Ishikawa (cell line): ENCODE measurements at regions not wholly inside any gene's neighbourhood (a gene's known extent, or its start where the extent isn't known, plus 50 kb on each side); places are given as distances from the start of the nearest gene placed in this dataset.

Source experiments
- CEBPB ChIP-seq: IDR thresholded peaks from 2 replicates; pipeline ENCODE4 v1.6.1; 2012
- CREB1 ChIP-seq: IDR thresholded peaks from 2 replicates; pipeline ENCODE4 v1.6.1; 2012; ENCODE audit warnings: low read depth
- EGR1 ChIP-seq: IDR thresholded peaks from 2 replicates; pipeline ENCODE4 v1.6.1; 2012
- EP300 ChIP-seq: IDR thresholded peaks from 2 replicates; pipeline ENCODE4 v1.6.1; 2012; ENCODE audit warnings: borderline replicate concordance
- FOXM1 ChIP-seq: IDR thresholded peaks from 2 replicates; pipeline ENCODE4 v1.6.1; 2012; ENCODE audit warnings: low read depth, borderline replicate concordance
- NFIC ChIP-seq: IDR thresholded peaks from 2 replicates; pipeline ENCODE4 v1.6.1; 2012
- RAD21 ChIP-seq: IDR thresholded peaks from 2 replicates; pipeline ENCODE4 v1.6.1; 2012; ENCODE audit warnings: low read depth
- TAF1 ChIP-seq: IDR thresholded peaks from 2 replicates; pipeline ENCODE4 v1.6.1; 2012; ENCODE audit warnings: low read depth, mild to moderate bottlenecking
- TCF12 ChIP-seq: IDR thresholded peaks from 2 replicates; pipeline ENCODE4 v1.6.1; 2012; ENCODE audit warnings: low read depth
- TEAD4 ChIP-seq: IDR thresholded peaks from 2 replicates; pipeline ENCODE4 v1.6.1; 2012
- YY1 ChIP-seq: IDR thresholded peaks from 2 replicates; pipeline ENCODE4 v1.6.1; 2012; ENCODE audit warnings: low read depth
- ZBTB7A ChIP-seq: IDR thresholded peaks from 2 replicates; pipeline ENCODE4 v1.6.1; 2012; ENCODE audit warnings: low read depth
- TF ChIP-seq, protein P1 (sequence below): IDR thresholded peaks from 2 replicates; pipeline ENCODE4 v1.6.1; 2012; ENCODE audit warnings: low read depth, mild to moderate bottlenecking
- TF ChIP-seq, protein P2 (sequence below): IDR thresholded peaks from 2 replicates; pipeline ENCODE4 v1.6.1; 2012
- TF ChIP-seq, protein P3 (sequence below): IDR thresholded peaks from 2 replicates; pipeline ENCODE4 v1.6.1; 2012

DNA sequence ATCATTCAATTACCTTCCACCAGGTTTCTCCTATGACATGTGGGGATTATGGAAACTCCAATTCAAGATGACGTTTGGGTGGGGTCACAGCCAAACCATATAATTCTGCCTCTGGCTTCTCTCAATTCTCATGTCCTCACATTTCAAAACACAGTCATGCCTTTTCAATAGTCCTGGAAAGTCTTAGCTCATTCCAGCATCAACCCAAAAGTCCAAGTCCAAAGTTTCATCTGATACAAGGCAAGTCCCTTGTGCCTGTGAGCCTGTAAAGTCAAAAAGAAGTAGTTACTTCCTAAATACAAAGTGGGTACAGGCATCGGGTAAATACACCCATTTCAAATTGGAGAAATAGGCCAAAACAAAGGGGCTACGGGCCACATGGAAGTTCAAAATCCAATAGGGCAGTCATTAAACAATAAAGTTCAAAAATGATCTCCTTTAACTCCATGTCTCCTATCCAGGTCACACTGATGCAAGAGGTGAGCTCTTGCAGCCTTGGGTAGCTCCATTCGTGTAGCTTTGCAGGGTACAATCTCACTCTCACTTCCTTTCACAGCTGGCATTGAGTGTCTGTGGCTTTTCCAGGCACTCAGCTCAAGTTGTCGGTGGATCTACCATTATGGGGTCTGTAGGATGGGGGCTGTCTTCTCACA, 112.9 kb downstream of the FCRL5 start:
- TF ChIP-seq EP300, result no peak
- TF ChIP-seq CEBPB, result no peak
- no peak for TF ChIP-seq ZBTB7A
- TF ChIP-seq, protein P1, sequence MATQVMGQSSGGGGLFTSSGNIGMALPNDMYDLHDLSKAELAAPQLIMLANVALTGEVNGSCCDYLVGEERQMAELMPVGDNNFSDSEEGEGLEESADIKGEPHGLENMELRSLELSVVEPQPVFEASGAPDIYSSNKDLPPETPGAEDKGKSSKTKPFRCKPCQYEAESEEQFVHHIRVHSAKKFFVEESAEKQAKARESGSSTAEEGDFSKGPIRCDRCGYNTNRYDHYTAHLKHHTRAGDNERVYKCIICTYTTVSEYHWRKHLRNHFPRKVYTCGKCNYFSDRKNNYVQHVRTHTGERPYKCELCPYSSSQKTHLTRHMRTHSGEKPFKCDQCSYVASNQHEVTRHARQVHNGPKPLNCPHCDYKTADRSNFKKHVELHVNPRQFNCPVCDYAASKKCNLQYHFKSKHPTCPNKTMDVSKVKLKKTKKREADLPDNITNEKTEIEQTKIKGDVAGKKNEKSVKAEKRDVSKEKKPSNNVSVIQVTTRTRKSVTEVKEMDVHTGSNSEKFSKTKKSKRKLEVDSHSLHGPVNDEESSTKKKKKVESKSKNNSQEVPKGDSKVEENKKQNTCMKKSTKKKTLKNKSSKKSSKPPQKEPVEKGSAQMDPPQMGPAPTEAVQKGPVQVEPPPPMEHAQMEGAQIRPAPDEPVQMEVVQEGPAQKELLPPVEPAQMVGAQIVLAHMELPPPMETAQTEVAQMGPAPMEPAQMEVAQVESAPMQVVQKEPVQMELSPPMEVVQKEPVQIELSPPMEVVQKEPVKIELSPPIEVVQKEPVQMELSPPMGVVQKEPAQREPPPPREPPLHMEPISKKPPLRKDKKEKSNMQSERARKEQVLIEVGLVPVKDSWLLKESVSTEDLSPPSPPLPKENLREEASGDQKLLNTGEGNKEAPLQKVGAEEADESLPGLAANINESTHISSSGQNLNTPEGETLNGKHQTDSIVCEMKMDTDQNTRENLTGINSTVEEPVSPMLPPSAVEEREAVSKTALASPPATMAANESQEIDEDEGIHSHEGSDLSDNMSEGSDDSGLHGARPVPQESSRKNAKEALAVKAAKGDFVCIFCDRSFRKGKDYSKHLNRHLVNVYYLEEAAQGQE, result no peak
- no peak for TF ChIP-seq TCF12
- TF ChIP-seq TAF1, result no peak
- no peak for TF ChIP-seq FOXM1
- no peak for TF ChIP-seq YY1
- TF ChIP-seq, protein P2, sequence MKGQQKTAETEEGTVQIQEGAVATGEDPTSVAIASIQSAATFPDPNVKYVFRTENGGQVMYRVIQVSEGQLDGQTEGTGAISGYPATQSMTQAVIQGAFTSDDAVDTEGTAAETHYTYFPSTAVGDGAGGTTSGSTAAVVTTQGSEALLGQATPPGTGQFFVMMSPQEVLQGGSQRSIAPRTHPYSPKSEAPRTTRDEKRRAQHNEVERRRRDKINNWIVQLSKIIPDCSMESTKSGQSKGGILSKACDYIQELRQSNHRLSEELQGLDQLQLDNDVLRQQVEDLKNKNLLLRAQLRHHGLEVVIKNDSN, result no peak
- TF ChIP-seq, protein P3, sequence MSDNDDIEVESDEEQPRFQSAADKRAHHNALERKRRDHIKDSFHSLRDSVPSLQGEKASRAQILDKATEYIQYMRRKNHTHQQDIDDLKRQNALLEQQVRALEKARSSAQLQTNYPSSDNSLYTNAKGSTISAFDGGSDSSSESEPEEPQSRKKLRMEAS, result no peak
- no peak for TF ChIP-seq EGR1
- TF ChIP-seq NFIC, result no peak
- TF ChIP-seq TEAD4, result no peak
- TF ChIP-seq RAD21, result no peak
- TF ChIP-seq CREB1, result no peak

DNA sequence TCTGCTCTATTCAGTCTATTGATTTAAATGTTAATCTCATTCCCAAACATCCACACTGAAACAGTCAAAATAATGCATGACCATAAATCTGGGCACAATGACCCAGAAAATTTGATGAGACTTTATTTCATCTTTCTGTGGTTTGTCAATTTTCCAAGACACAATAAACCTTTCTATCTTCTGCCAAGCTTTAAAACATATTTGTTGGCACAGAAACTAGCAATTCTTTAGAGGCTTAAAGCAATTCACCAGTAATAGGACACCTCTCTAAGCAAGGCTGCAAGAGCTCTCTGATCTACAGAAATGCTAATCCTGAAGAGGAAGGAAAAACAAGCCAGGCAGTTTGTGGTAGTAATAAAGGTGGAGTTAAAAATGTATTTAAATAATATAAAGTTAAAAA, 113.7 kb downstream of the FCRL5 start:
- no peak for TF ChIP-seq CEBPB
- TF ChIP-seq EP300, result no peak
- TF ChIP-seq, protein P2, result no peak
- no peak for TF ChIP-seq TEAD4
- TF ChIP-seq, protein P3, result no peak
- TF ChIP-seq CREB1, result no peak
- TF ChIP-seq EGR1, result no peak

DNA sequence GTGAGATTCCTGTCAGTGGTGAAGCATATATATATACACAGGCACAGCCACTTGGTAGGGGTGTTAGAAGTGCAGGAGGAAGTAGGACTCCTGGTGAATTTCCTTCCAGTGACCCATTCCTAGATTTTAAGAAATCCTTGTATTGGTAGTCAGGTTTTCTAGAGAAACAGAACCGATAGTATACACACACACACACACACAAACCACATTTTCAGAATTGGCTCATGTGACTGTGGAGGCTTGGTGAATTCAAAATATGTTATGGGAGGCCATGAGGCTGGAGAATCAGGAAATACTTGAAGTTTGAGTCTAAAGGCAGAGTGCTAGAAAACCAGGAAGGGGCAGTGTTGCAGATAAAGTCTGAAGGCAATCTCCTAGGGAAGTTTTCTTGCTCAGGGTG, 114.2 kb downstream of the FCRL5 start:
- TF ChIP-seq ZBTB7A (no peak), TAF1 (no peak), EGR1 (no peak), TEAD4 (no peak), RAD21 (no peak), YY1 (no peak), CEBPB (no peak), EP300 (no peak), FOXM1 (no peak)
- TF ChIP-seq, protein P1, result no peak

DNA sequence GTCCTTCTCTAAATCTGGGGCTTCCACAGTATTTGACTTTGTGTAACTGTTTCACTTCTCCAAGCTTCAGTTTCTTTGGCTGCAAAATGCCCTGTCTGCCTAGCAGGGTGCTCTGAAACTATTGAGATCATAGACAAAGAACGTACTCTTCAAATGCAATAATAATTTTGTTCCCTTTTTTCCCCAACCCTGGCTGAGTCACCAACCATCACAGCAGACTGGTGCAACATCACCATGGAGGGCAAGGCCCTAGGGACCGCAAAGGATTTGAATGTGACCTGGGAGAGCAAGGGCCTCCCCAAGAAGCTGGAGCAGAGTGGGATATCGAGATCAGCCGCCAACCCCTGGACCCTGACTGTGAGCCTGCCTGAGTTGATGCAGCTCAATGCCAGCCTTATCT, 115.0 kb downstream of the FCRL5 start:
- TF ChIP-seq EGR1, result no peak
- TF ChIP-seq EP300, result no peak
- no peak for TF ChIP-seq TAF1
- TF ChIP-seq TEAD4, result no peak
- TF ChIP-seq, protein P1, result no peak

DNA sequence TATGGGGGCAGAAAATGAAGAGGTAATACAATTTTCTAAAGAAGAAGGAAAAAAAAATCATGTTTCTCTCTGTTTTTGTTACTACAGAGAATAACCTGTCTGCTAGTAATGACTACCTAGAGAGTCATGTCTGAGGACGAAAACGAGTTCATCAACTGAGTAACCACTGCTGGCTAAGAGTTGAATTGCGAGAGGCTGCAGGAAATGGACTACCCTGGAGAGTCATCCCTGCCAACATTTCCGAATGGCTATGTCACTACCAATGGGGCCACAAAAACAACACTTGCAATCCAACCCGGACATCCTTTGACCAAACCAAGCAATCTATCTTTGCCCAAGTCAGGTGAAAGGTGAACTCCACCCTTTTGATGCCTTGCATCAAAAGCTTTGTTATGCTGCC, 120.6 kb downstream of the FCRL5 start:
- TF ChIP-seq FOXM1, result no peak
- TF ChIP-seq YY1, result no peak
